GM21528 (cell line): ENCODE measurements at regions not wholly inside any gene's neighbourhood (a gene's known extent, or its start where the extent isn't known, plus 50 kb on each side); places are given as distances from the start of the nearest gene placed in this dataset.

Source experiments
- ATAC-seq: cut with Tn5 transposase; IDR thresholded peaks from one replicate; pipeline ENCODE4 v1.9.1; 2021; ENCODE audit warnings: mild to moderate bottlenecking, moderate library complexity; ENCODE audit not compliant: unreplicated experiment, low FRiP score

- ATAC-seq: no peak
Observed at GRCh38 chr12:114944736-114945135, 260.8 kb upstream of the TBX3 start.

DNA sequence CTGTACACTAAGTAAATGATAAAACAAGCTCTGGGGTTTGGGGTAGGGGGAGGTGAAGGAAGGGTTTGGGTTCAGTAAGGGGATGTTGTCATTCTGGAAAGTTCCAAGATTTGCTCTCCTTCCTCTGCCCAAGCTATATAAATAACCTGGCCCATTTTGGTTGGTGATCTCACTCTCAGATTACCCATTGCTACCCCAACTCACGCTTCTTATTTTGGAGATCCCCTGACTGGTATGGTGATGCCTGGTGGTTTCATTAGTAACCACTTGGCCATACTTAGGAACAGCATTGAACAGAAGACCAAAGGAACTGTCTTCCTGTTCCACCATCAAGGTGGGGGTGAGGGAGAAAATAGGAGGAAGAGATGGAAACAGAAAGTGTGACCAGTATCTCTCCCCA is 259.6 kb upstream of the TBX3 start:
- ATAC-seq: no peak

DNA sequence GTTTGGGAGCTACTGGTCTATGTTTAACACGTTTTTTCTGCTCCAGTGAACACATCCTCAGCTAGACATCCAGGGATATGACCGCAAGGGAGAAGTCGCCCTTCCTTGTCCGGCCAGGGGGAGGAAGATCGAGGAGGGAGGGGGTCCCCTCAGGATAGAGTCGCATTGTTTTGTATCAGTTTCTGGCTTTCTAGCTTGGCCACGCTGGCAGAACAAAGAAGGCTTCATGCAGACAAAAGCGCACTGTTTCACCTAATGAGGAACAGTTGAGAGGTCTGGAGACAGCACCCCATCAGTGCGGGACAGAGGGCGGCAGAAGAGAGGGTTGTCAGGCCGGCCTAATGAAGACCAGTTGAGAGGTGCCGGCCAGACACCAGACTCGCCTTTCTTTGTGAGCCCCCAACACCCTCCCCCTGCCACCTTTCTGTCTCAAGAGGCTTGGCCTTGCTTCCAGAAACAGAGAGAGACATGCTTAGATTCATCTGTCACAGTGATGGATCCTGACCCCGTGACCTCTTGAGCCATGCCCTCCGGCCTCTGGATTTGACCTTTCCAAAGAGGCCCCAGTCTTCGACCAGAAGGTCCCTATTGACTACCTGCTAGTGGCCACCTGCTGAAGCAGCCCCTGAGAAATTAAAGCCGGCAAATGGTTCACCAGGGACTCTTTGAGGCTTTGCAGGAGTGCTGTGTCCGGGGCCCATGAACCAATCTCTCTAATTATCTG is 254.7 kb upstream of the TBX3 start:
- ATAC-seq: no peak

GRCh38 chr12:114936148-114937079 is 252.4 kb upstream of the TBX3 start:
- no peak for ATAC-seq

DNA sequence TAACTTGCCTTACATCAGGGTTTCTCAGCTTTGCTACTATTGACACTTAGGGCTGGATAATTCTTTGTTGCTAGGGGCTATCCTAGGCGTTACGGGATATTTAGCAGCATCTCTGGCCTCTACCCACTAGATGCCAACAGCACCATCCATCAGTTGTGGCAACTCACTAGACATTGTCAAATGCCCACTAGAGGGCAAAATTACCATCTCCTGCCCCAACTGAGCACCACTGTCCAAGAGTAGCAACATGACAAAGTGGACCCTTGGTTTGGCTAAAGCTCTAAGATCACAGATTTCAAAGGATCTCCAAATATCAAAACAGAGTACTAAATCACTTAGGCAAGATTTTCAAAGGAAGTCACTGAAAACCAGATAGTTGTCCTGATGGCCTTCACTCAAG is 251.7 kb upstream of the TBX3 start:
- no peak for ATAC-seq

- no peak for ATAC-seq
Observed at GRCh38 chr12:114933428-114934160, 249.6 kb upstream of the TBX3 start.

DNA sequence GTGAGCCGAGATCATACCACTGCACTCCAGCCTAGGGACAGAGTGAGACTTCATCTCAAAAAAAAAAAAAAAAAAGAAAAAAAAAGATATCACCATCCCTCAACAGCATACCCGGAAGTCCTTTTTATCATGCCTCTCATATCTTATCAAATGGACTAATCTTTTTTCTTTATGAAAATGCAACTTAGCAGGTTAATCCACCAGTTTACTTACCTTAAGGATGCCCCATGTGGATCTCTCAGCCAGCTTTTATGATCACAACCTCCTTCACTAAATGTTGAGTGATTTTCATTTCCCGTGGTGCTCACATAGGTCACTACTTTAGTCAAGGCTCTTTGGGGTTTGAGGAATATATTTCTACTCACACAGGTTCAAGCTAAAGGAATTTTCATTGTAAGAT is 248.8 kb upstream of the TBX3 start:
- ATAC-seq: no peak

DNA sequence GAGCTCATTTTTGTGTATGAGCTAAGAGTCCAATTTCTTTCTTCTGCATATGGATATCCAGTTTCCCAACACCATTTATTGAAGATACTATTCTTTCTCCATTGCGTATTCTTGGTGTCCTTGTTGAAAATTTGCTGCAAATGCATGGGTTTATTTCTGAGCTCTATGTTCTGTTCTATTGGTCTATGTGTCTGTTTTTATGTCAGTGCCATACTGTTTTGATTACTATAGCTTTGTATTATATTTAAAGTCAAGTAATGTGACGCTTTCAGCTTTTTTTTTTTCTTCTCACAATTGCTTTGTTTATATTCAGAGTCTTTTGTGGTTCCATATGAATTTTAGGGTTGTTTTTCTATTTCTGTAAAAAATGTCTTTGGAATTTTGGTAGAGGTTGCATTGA is 247.1 kb upstream of the TBX3 start:
- ATAC-seq: no peak

- ATAC-seq: no peak
Observed at GRCh38 chr12:114926341-114926740, 242.4 kb upstream of the TBX3 start.

GRCh38 chr12:114924946-114925475 is 241.0 kb upstream of the TBX3 start:
- ATAC-seq: no peak

DNA sequence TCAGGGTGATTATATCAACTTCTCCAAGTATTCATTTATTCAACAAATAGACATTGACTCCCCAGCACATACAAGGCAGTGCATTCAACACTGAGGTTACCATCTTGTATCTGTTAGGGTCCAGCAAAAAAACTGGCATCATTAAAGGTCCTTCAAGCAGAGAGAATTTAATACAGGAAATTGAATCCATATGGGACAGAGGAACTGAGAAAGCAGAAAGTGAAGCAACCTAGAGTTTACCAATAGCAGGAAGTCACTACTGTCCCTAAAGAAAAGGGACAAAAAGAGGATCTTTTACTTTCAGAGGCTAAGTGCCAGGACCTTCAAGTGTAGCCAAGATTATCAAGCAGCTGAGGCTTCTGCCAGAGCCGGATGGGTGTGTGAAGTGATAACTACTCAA is 237.8 kb upstream of the TBX3 start:
- ATAC-seq: no peak

DNA sequence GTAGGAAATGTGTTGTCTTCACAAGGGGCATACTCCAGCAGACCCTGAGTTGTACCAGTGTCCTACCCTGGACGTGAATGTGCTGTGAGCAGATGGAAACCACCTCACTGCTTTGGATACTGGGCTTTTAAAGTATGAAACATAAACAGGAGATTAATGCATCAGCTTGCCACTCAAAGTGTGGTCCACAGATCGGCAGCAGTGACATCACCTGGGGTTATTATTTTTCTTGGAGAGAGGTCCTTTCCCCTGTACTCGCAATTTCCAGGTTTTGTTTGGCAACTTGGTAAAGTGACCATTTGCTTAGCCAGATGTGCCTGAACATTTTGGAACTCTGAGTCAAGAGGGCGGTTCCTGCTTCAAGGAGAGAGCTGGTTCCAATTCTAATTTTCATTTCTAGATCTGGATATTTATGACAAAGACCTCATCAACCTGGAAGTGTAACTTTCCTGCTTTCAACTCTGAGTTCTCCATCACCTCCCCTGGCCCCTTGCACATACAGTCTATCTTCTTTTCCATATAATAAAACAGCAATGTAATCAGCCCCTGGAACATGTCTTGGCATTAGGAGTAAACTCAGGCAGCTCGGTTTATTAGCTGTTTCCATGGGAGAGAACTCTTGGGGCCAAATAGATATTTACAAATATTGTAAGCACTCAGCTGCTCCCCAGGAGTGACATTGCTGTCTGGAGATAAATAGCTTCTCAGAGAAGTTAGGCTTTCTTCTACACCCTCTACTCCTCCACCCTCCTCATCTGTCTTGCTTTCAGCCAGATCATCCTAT is 237.0 kb upstream of the TBX3 start:
- ATAC-seq: no peak

GRCh38 chr12:114919479-114919878 is 235.5 kb upstream of the TBX3 start:
- ATAC-seq: no peak

- no peak for ATAC-seq
Observed at GRCh38 chr12:114918535-114919233, 234.7 kb upstream of the TBX3 start.

DNA sequence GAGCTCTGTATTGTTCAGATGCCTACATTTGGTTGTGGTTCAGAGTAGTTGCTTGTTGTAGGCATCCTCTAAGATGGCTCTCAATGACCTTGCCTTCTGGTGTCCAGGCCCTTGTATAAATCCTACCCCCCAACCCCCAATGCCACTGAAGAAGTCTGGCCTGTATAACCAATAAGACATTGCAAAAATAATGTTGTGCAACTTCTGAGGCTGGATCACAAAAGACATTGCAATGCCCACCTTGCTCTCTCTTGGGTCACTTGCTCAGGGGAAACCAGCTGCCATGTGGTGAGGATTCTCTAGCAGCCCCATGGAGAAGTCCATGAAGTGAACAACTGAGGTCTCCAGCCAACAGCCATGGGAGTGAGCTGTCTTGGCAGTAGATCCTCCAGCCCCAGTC is 234.0 kb upstream of the TBX3 start:
- no peak for ATAC-seq

DNA sequence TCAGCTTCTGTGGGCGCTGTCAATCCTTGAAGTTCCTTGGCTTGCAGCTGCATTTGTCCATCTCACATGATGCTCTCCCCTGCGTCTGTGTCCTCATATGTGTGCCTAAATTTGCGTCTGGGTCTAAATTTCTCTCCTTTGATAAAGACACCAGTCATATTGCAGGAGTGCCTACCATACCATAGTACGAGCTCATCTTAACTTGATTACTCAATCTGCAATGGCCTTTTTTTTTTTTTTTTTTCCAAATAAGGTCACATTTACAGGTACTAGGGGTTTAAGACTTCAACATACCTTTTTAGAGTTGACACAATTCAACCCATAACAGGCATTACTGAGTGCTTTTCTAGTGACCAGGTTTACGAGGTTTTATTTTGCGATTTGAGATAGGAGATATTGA is 233.3 kb upstream of the TBX3 start:
- ATAC-seq: no peak

DNA sequence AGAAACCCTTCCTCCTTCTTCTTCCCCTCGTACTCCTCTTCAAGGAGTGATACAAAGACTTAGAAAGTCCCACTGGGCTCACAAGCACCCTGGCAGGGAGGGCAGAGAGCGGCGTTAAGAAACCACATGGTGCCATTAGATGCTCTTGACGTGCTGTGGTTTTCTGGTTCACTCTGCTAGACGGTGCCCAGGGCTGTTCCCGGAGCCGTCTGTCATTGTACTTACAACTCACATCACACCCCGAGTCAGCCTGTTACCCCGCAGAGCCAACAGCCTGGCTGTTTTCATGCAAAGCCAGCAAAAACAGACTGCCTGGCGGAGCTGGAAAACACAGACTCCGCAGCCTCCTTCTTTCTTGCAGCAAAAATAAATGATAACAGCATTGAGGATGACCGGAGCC is 232.6 kb upstream of the TBX3 start:
- no peak for ATAC-seq

DNA sequence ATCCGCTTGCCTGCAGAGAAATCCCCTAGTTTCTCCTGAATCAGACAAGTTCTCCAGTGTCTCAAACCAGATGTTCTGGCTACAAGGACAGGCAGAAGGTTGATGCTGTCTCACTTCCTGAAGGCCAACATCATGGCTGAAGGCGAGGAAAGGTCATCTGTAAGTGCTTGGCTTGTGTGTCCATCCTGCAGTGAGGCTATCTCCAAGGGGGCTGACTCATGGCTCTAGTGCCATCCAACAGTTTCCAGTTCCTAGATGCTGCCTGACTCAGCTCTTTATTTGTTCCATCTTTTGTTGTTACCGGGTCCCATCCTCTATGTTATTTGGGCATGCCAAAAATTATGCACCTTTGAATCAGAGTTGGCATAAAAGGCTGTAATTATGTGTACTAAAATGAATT is 232.1 kb upstream of the TBX3 start:
- ATAC-seq: no peak
